H1 (cell line): ENCODE measurements at regions not wholly inside any gene's neighbourhood (a gene's known extent, or its start where the extent isn't known, plus 50 kb on each side); places are given as distances from the start of the nearest gene placed in this dataset.

Experiments used
- CTCF ChIA-PET: fragments of 300-600 bp; sonication (Branson Sonifier 250); formaldehyde crosslinking; loops from one replicate; lab custom pipeline; 2021; ENCODE audit not compliant: partially characterized antibody; lab: Charles Lee
- POLR2A ChIA-PET: fragments of 300-600 bp; sonication (Branson Sonifier 250); formaldehyde crosslinking; loops from one replicate; lab custom pipeline; 2021; ENCODE audit warnings: inconsistent platforms; ENCODE audit not compliant: partially characterized antibody; lab: Charles Lee
- DNase-seq, 2 experiments: peaks; one replicate each; pipeline versions ENCODE4 v3.0.0 to v3.0.0-alpha.2; 2010 to 2022; ENCODE audit warnings: low spot score in 2 of 2, low read depth in 1 of 2, mixed read lengths in 1 of 2
- FAIRE-seq: peaks from 2 replicates; lab custom pipeline; 2011; peaks lifted over from hg19 to GRCh38; lab: Jason Lieb, UNC
- H2AFZ ChIP-seq: 2 replicates; pipeline ENCODE4 v1.8.1; 2012; ENCODE audit warnings: low read length, inconsistent platforms
- H2AK5ac ChIP-seq: 2 replicates; pipeline ENCODE4 v1.6.1; 2013; ENCODE audit warnings: low read depth, low read length
- H2BK120ac ChIP-seq: replicated peaks from 2 replicates; pipeline ENCODE3; 2013; ENCODE audit warnings: low read depth, low read length, inconsistent platforms
- H2BK12ac ChIP-seq: 2 replicates; pipeline ENCODE4 v1.6.1; 2013; ENCODE audit warnings: low read depth, low read length
- H2BK15ac ChIP-seq: 2 replicates; pipeline ENCODE4 v1.6.1; 2013; ENCODE audit warnings: low read length
- H2BK20ac ChIP-seq: 2 replicates; pipeline ENCODE4 v1.6.1; 2013; ENCODE audit warnings: low read length
- H2BK5ac ChIP-seq: 2 replicates; pipeline ENCODE4 v1.6.1; 2013; ENCODE audit warnings: low read depth, low read length
- H3K14ac ChIP-seq: 2 replicates; pipeline ENCODE4 v1.6.1; 2013; ENCODE audit warnings: inconsistent platforms; ENCODE audit not compliant: insufficient read length
- H3K18ac ChIP-seq: 2 replicates; pipeline ENCODE4 v1.6.1; 2013; ENCODE audit warnings: low read length; ENCODE audit errors: extremely low read depth
- H3K23ac ChIP-seq: 2 replicates; pipeline ENCODE4 v1.6.1; 2013; ENCODE audit warnings: inconsistent platforms; ENCODE audit not compliant: insufficient read length
- H3K23me2 ChIP-seq: 2 replicates; pipeline ENCODE4 v1.6.1; 2013; ENCODE audit warnings: low read depth, low read length
- H3K27ac ChIP-seq: 2 replicates; pipeline ENCODE4 v1.6.1; 2011; ENCODE audit warnings: low read depth, low read length, inconsistent platforms
- H3K27me3 ChIP-seq, 4 experiments: replicated peaks in 1 of 4; 1 replicate in 1 of 4; 2 replicates in 3 of 4; pipeline versions ENCODE4 v1.6.1 to v1.8.1; 2011 to 2013; ENCODE audit warnings: low read length in 3 of 4, mild to moderate bottlenecking in 3 of 4, inconsistent platforms in 2 of 4, mixed read lengths in 2 of 4, moderate library complexity in 1 of 4; ENCODE audit not compliant: control insufficient read depth in 3 of 4, insufficient read depth in 3 of 4; ENCODE audit errors: extremely low read depth in 1 of 4
- H3K36me3 ChIP-seq, 4 experiments: 2 replicates each; pipeline versions ENCODE4 v1.6.1 to v1.8.1; 2011 to 2013; ENCODE audit warnings: mild to moderate bottlenecking in 4 of 4, low read length in 3 of 4, moderate library complexity in 2 of 4, control low read depth in 1 of 4, inconsistent platforms in 1 of 4; ENCODE audit not compliant: insufficient read depth in 4 of 4, control insufficient read depth in 2 of 4
- H3K4ac ChIP-seq: replicated peaks from 2 replicates; pipeline ENCODE3; 2013; ENCODE audit warnings: low read length, low read depth, mixed read lengths, inconsistent platforms; ENCODE audit not compliant: insufficient read length
- H3K4me1 ChIP-seq, 4 experiments: replicated peaks in 1 of 4; 1 replicate in 1 of 4; 2 replicates in 3 of 4; pipeline versions ENCODE4 v1.6.1 to v1.8.1; 2011 to 2013; ENCODE audit warnings: low read length in 3 of 4, inconsistent platforms in 2 of 4, mixed read lengths in 1 of 4; ENCODE audit not compliant: insufficient read depth in 4 of 4, control insufficient read depth in 3 of 4
- H3K4me2 ChIP-seq, 2 experiments: 2 replicates each; pipeline versions ENCODE4 v1.6.1 to v1.8.1; 2011 to 2013; ENCODE audit warnings: low read depth in 2 of 2, low read length in 2 of 2, control low read depth in 1 of 2, inconsistent platforms in 1 of 2, mild to moderate bottlenecking in 1 of 2; ENCODE audit not compliant: insufficient read depth in 1 of 2
- H3K4me3 ChIP-seq, 4 experiments: fragments of 200-600, 300-600 bp in 1 of 4; sonication (generic), shearing (Covaris generic), sonication (Bioruptor Twin) in 1 of 4; 2 replicates each; pipeline versions ENCODE4 v1.5.1 to v1.8.1; 2011 to 2016; ENCODE audit warnings: low read length in 4 of 4, low read depth in 3 of 4, control low read depth in 2 of 4, inconsistent platforms in 2 of 4, mild to moderate bottlenecking in 2 of 4, mixed read lengths in 1 of 4, moderate library complexity in 1 of 4; ENCODE audit not compliant: insufficient read depth in 2 of 4; ENCODE audit errors: extremely low read depth in 1 of 4
- H3K56ac ChIP-seq: replicated peaks from 2 replicates; pipeline ENCODE3; 2013; ENCODE audit warnings: low read depth, mild to moderate bottlenecking, mixed read lengths, low read length, inconsistent platforms; ENCODE audit not compliant: insufficient read length
- H3K79me1 ChIP-seq: 2 replicates; pipeline ENCODE4 v1.6.1; 2013; ENCODE audit warnings: low read depth, low read length, control low read depth
- H3K79me2 ChIP-seq, 2 experiments: 2 replicates each; pipeline versions ENCODE4 v1.6.1 to v1.8.1; 2012 to 2013; ENCODE audit warnings: low read length in 2 of 2, mild to moderate bottlenecking in 2 of 2, inconsistent platforms in 1 of 2; ENCODE audit not compliant: insufficient read depth in 2 of 2, control insufficient read depth in 1 of 2
- H3K9ac ChIP-seq, 4 experiments: replicated peaks in 1 of 4; 1 replicate in 1 of 4; 2 replicates in 3 of 4; pipeline versions ENCODE4 v1.6.1 to v1.8.1; 2011 to 2013; ENCODE audit warnings: low read depth in 3 of 4, low read length in 3 of 4, control low read depth in 2 of 4, mild to moderate bottlenecking in 2 of 4, moderate library complexity in 2 of 4, inconsistent platforms in 1 of 4; ENCODE audit errors: extremely low read depth in 1 of 4
- H3K9me3 ChIP-seq, 2 experiments: 2 replicates each; pipeline versions ENCODE4 v1.6.1 to v1.8.1; 2012 to 2013; ENCODE audit warnings: mild to moderate bottlenecking in 2 of 2, moderate library complexity in 2 of 2, control low read depth in 1 of 2, inconsistent platforms in 1 of 2, low read depth in 1 of 2, low read length in 1 of 2, mixed read lengths in 1 of 2; ENCODE audit not compliant: insufficient read depth in 2 of 2
- H4K20me1 ChIP-seq, 2 experiments: replicated peaks in 1 of 2; 2 replicates each; pipeline versions ENCODE3 to v1.8.1; 2011 to 2013; ENCODE audit warnings: inconsistent platforms in 2 of 2, low read length in 2 of 2, mild to moderate bottlenecking in 1 of 2; ENCODE audit not compliant: insufficient read depth in 2 of 2, control insufficient read depth in 1 of 2
- H4K5ac ChIP-seq: 2 replicates; pipeline ENCODE4 v1.6.1; 2013; ENCODE audit warnings: low read length, low read depth, mixed read lengths, inconsistent platforms; ENCODE audit not compliant: insufficient read length
- H4K8ac ChIP-seq: 2 replicates; pipeline ENCODE4 v1.8.0; 2013; ENCODE audit warnings: mild to moderate bottlenecking, moderate library complexity, low read length, inconsistent platforms; ENCODE audit not compliant: insufficient read depth; ENCODE audit errors: extremely low read depth
- H4K91ac ChIP-seq: replicated peaks from 2 replicates; pipeline ENCODE3; 2013; ENCODE audit warnings: low read length, mixed read lengths, inconsistent platforms; ENCODE audit not compliant: insufficient read length
- CBX5 ChIP-seq: fragments of 300-800, 300-1000 bp; sonication (generic); IDR thresholded peaks from 2 replicates; pipeline ENCODE4 v1.7.1; 2016; ENCODE audit warnings: antibody characterized with exemption, low read length, low read depth
- CHD1 ChIP-seq: IDR thresholded peaks from 2 replicates; pipeline ENCODE4 v1.6.1; 2012; ENCODE audit warnings: low read depth, low read length, improper control_type of control experiment
- FOSL1 ChIP-seq: IDR thresholded peaks from 2 replicates; pipeline ENCODE4 v1.6.1; 2011; ENCODE audit warnings: mild to moderate bottlenecking, low read depth, low read length, moderate library complexity; ENCODE audit not compliant: insufficient read depth
- HDAC2 ChIP-seq, 2 experiments: fragments of 300-600 bp in 1 of 2; sonication (generic) in 1 of 2; IDR thresholded peaks; 2 replicates each; pipeline ENCODE4 v1.6.1; 2011 to 2012; ENCODE audit warnings: low read depth in 2 of 2, low read length in 2 of 2, mild to moderate bottlenecking in 2 of 2, moderate library complexity in 2 of 2, borderline replicate concordance in 1 of 2, inconsistent platforms in 1 of 2
- KDM4A ChIP-seq: IDR thresholded peaks from one replicate; pipeline ENCODE4 v1.7.1; 2012; ENCODE audit warnings: low read depth, mild to moderate bottlenecking, moderate library complexity, low read length, inconsistent platforms; ENCODE audit not compliant: severe bottlenecking
- POLR2AphosphoS5 ChIP-seq: IDR thresholded peaks from 2 replicates; pipeline ENCODE4 v1.6.1; 2011; ENCODE audit warnings: low read depth, low read length
- RFX5 ChIP-seq: IDR thresholded peaks from 2 replicates; pipeline ENCODE4 v1.6.1; 2011; ENCODE audit warnings: low read depth, low read length, improper control_type of control experiment, borderline replicate concordance
- SIRT6 ChIP-seq: IDR thresholded peaks from one replicate; pipeline ENCODE4 v1.7.1; 2012; ENCODE audit warnings: low read length, inconsistent platforms
- SIX5 ChIP-seq: IDR thresholded peaks from 2 replicates; pipeline ENCODE4 v1.6.1; 2011; ENCODE audit warnings: mild to moderate bottlenecking, low read depth, low read length
- TBP ChIP-seq: IDR thresholded peaks from 2 replicates; pipeline ENCODE4 v1.6.1; 2011; ENCODE audit warnings: low read depth, low read length, improper control_type of control experiment
- WGBS, 2 experiments: shearing (Covaris generic) in 1 of 2; methylation state at CpG; one replicate each; pipeline versions ENCODE4 v1.1.6 to v1.1.7; 2013 to 2015; ENCODE audit warnings: low lambda C conversion rate in 2 of 2, mixed read lengths in 2 of 2, inconsistent platforms in 1 of 2, low coverage in 1 of 2, missing lambda C conversion rate in 1 of 2; ENCODE audit not compliant: insufficient replicate concordance in 2 of 2, insufficient coverage in 1 of 2, insufficient read length in 1 of 2; ENCODE audit errors: extremely low coverage in 1 of 2, missing lambda C conversion rate in 1 of 2; 5-methylcytosine and 5-hydroxymethylcytosine counted together

GRCh38 chr5:163692091-163692490 lies 186.7 kb downstream of the MAT2B start:
- H3K27ac ChIP-seq = no peak overlapping the region
- H2BK120ac ChIP-seq = no peak overlapping the region
- no peak overlapping the region for H2BK15ac ChIP-seq
- H3K18ac ChIP-seq = no peak overlapping the region
- no peaks in the 10 kb centered on the region for H4K20me1 ChIP-seq
- no peak overlapping the region for H4K5ac ChIP-seq
- no peak overlapping the region for H2AFZ ChIP-seq
- 82% methylated on average over 2 of the region's 2 CpGs; no CpG with 5 or more reads in 1 of the 2 experiments for WGBS, 2 experiments
- H3K14ac ChIP-seq = no peak overlapping the region
- H3K79me1 ChIP-seq = no peaks in the 10 kb centered on the region
- no peak overlapping the region for H3K23ac ChIP-seq
- no peak overlapping the region for H2BK12ac ChIP-seq
- no peaks in the 10 kb centered on the region for H3K36me3 ChIP-seq
- H3K23me2 ChIP-seq = no peaks in the 10 kb centered on the region
- POLR2A ChIA-PET = no interaction called here
- CTCF ChIA-PET = interaction anchor here (0.8 to 1.5 kb wide), 5 partner anchors 115 to 812 kb away, joined by 3 to 6 read pairs (median 4); no protein-coding TSS in a partner anchor
- H3K4ac ChIP-seq = no peak overlapping the region
- no peak overlapping the region for H4K8ac ChIP-seq
- FAIRE-seq (no peak), DNase-seq (no peak)
- no peak overlapping the region for H2BK20ac ChIP-seq
- H3K56ac ChIP-seq = no peak overlapping the region
- no peak overlapping the region for H3K4me3 ChIP-seq
- H3K27me3 ChIP-seq = no peaks in the 10 kb centered on the region
- no peak overlapping the region for H2AK5ac ChIP-seq
- no peak overlapping the region for H3K9ac ChIP-seq
- no peaks in the 10 kb centered on the region for H3K79me2 ChIP-seq
- no peaks in the 10 kb centered on the region for H3K9me3 ChIP-seq
- no peak overlapping the region for H2BK5ac ChIP-seq
- no peak overlapping the region for H4K91ac ChIP-seq
- peaks cover 0 to 3% (median 0%) of the 10 kb centered on the region in 4 experiments; a peak in 1 of 7 replicates for H3K4me1 ChIP-seq
- H3K4me2 ChIP-seq = no peak overlapping the region
- TF ChIP-seq CBX5 = no peak
- no peak for TF ChIP-seq SIRT6
- no peak for TF ChIP-seq RFX5
- no peak for TF ChIP-seq CHD1
- TF ChIP-seq HDAC2 (IDR thresholded peaks at IDR 0.05; ENCODE audit: borderline replicate concordance in 1 of 2, low read depth in 2 of 2, low read length in 2 of 2) = no peak
- no peak for TF ChIP-seq POLR2AphosphoS5
- TF ChIP-seq SIX5 = no peak
- no peak for TF ChIP-seq TBP
- TF ChIP-seq KDM4A = no peak
- no peak for TF ChIP-seq FOSL1
